HCT116 (cell line): ENCODE measurements at regions not wholly inside any gene's neighbourhood (a gene's known extent, or its start where the extent isn't known, plus 50 kb on each side); places are given as distances from the start of the nearest gene placed in this dataset.

Experiments
- CEBPB ChIP-seq: IDR thresholded peaks from 2 replicates; pipeline ENCODE4 v1.6.1; 2012; ENCODE audit warnings: low read depth
- CTCF ChIP-seq, 3 experiments: fragments of 200-600 bp in 1 of 3; sonication (generic) in 1 of 3; IDR thresholded peaks in 2 of 3; conservative IDR thresholded peaks in 1 of 3; 2 replicates each; pipeline ENCODE4 v1.5.1; 2012 to 2017; ENCODE audit warnings: low read depth in 2 of 3, low read length in 2 of 3, antibody characterized with exemption in 1 of 3, borderline replicate concordance in 1 of 3, control low read depth in 1 of 3, mild to moderate bottlenecking in 1 of 3, mixed read lengths in 1 of 3, mixed run types in 1 of 3, moderate library complexity in 1 of 3; ENCODE audit not compliant: insufficient read depth in 1 of 3
- ELF1 ChIP-seq: IDR thresholded peaks from 2 replicates; pipeline ENCODE4 v1.6.1; 2012; ENCODE audit warnings: low read depth, borderline replicate concordance
- EZH2 ChIP-seq: fragments of 200-600 bp; sonication (generic); IDR thresholded peaks from 2 replicates; pipeline ENCODE4 v1.6.1; 2017; ENCODE audit warnings: antibody characterized with exemption, mixed run types
- FOSL1 ChIP-seq: IDR thresholded peaks from 2 replicates; pipeline ENCODE4 v1.6.1; 2012; ENCODE audit warnings: low read depth
- JUND ChIP-seq: IDR thresholded peaks from 2 replicates; pipeline ENCODE4 v1.6.1; 2012
- MAX ChIP-seq: IDR thresholded peaks from 2 replicates; pipeline ENCODE4 v1.6.1; 2012
- POLR2A ChIP-seq: IDR thresholded peaks from 2 replicates; pipeline ENCODE4 v1.7.0; 2011; ENCODE audit warnings: borderline replicate concordance; ENCODE audit not compliant: insufficient read depth, insufficient read length; ENCODE audit errors: extremely low read depth
- POLR2AphosphoS5 ChIP-seq: IDR thresholded peaks from 2 replicates; pipeline ENCODE4 v1.6.1; 2011; ENCODE audit warnings: mild to moderate bottlenecking, low read depth, low read length, moderate library complexity
- RAD21 ChIP-seq: IDR thresholded peaks from 2 replicates; pipeline ENCODE4 v1.6.1; 2012; ENCODE audit warnings: low read depth, mild to moderate bottlenecking
- REST ChIP-seq: IDR thresholded peaks from 2 replicates; pipeline ENCODE4 v1.6.1; 2012; ENCODE audit warnings: low read depth
- TCF7L2 ChIP-seq: IDR thresholded peaks from 2 replicates; pipeline ENCODE4 v1.7.0; 2011; ENCODE audit warnings: borderline replicate concordance, inconsistent platforms; ENCODE audit not compliant: insufficient read depth, insufficient read length; ENCODE audit errors: extremely low read depth
- ZNF274 ChIP-seq: fragments of 200-500 bp; sonication (Bioruptor generic); IDR thresholded peaks from 2 replicates; pipeline ENCODE4 v1.6.1; 2014; ENCODE audit warnings: mild to moderate bottlenecking, low read depth, low read length, inconsistent platforms

- TF ChIP-seq CTCF (IDR thresholded peaks at IDR 0.05 in 2 of 3, conservative IDR thresholded peaks at IDR 0.05 in 1 of 3; ENCODE audit: borderline replicate concordance in 1 of 3, insufficient read depth in 1 of 3, low read depth in 2 of 3, low read length in 2 of 3) (no peak), POLR2A (no peak), TCF7L2 (no peak), CEBPB (no peak), MAX (no peak), ZNF274 (no peak), RAD21 (no peak), POLR2AphosphoS5 (no peak), ELF1 (no peak), JUND (no peak), EZH2 (no peak), FOSL1 (no peak), REST (no peak)
Observed at GRCh38 chr1:213744780-213745179, 243.0 kb upstream of the PROX1 start.
